SU-DHL-6 (cell line): ENCODE measurements at regions not wholly inside any gene's neighbourhood (a gene's known extent, or its start where the extent isn't known, plus 50 kb on each side); places are given as distances from the start of the nearest gene placed in this dataset.

ENCODE experiments used
- H2AFZ ChIP-seq: fragments of 200-600 bp; sonication (generic); 2 replicates; pipeline ENCODE4 v1.6.1; 2014; ENCODE audit warnings: low read depth, mild to moderate bottlenecking, moderate library complexity, mixed read lengths, antibody characterized with exemption, low read length; ENCODE audit not compliant: severe bottlenecking
- H3F3A ChIP-seq: fragments of 200-600 bp; shearing (Covaris generic); 2 replicates; pipeline ENCODE4 v1.6.0; 2016; ENCODE audit warnings: antibody characterized with exemption, mild to moderate bottlenecking; ENCODE audit not compliant: insufficient read depth
- H3K27ac ChIP-seq: fragments of 200-600 bp; sonication (generic); 2 replicates; pipeline ENCODE4 v1.5.1; 2016; ENCODE audit warnings: low read depth, mild to moderate bottlenecking, low read length, moderate library complexity, mixed read lengths
- H3K27me3 ChIP-seq: fragments of 200-600 bp; sonication (generic), shearing (Covaris generic); 2 replicates; pipeline ENCODE4 v1.6.0; 2014; ENCODE audit warnings: mild to moderate bottlenecking, low read length
- H3K36me3 ChIP-seq: fragments of 200-600 bp; sonication (generic); 2 replicates; pipeline ENCODE4 v1.6.1; 2014; ENCODE audit warnings: mild to moderate bottlenecking, low read length, mixed read lengths
- H3K4me2 ChIP-seq: fragments of 300-600, 200-600 bp; shearing (Covaris generic), sonication (generic); 2 replicates; pipeline ENCODE4 v1.6.0; 2014; ENCODE audit warnings: low read length, low read depth, mild to moderate bottlenecking; ENCODE audit not compliant: poor library complexity, severe bottlenecking
- H3K4me3 ChIP-seq: fragments of 200-600 bp; sonication (generic); 2 replicates; pipeline ENCODE4 v1.5.1; 2014; ENCODE audit warnings: antibody characterized with exemption, low read length, mild to moderate bottlenecking, mixed read lengths; ENCODE audit not compliant: insufficient read depth, poor library complexity, severe bottlenecking
- H3K79me2 ChIP-seq: fragments of 200-600 bp; sonication (generic); 2 replicates; pipeline ENCODE4 v1.6.1; 2014; ENCODE audit warnings: mild to moderate bottlenecking, low read length, moderate library complexity; ENCODE audit not compliant: insufficient read depth
- H3K9ac ChIP-seq: fragments of 200-600 bp; sonication (generic); 2 replicates; pipeline ENCODE4 v1.7.0; 2014; ENCODE audit warnings: mild to moderate bottlenecking, low read length
- H3K9me2 ChIP-seq: fragments of 200-600 bp; sonication (generic); replicated peaks from 2 replicates; pipeline ENCODE4 v1.6.1; 2014; ENCODE audit warnings: low read length; ENCODE audit not compliant: insufficient read depth
- H3K9me3 ChIP-seq: fragments of 200-600 bp; sonication (generic); 2 replicates; pipeline ENCODE4 v1.6.1; 2014; ENCODE audit warnings: low read length, mixed read lengths; ENCODE audit not compliant: insufficient read depth
- H4K20me1 ChIP-seq: fragments of 200-600 bp; sonication (generic); 2 replicates; pipeline ENCODE4 v1.6.1; 2014; ENCODE audit warnings: low read depth, mild to moderate bottlenecking, antibody characterized with exemption, low read length, moderate library complexity, mixed read lengths
- EZH2phosphoT487 ChIP-seq: fragments of 200-600 bp; sonication (generic), shearing (Covaris generic); conservative IDR thresholded peaks from 2 replicates; pipeline ENCODE4 v1.6.1; 2018; ENCODE audit warnings: mild to moderate bottlenecking, antibody characterized with exemption, low read length, moderate library complexity, mixed read lengths
- TF ChIP-seq, protein P1 (sequence below): fragments of 200-600 bp; sonication (generic); IDR thresholded peaks from one replicate; pipeline ENCODE4 v1.5.1; 2017; ENCODE audit warnings: antibody characterized with exemption, mild to moderate bottlenecking, low read length, moderate library complexity; ENCODE audit not compliant: insufficient read depth, poor library complexity, severe bottlenecking

DNA sequence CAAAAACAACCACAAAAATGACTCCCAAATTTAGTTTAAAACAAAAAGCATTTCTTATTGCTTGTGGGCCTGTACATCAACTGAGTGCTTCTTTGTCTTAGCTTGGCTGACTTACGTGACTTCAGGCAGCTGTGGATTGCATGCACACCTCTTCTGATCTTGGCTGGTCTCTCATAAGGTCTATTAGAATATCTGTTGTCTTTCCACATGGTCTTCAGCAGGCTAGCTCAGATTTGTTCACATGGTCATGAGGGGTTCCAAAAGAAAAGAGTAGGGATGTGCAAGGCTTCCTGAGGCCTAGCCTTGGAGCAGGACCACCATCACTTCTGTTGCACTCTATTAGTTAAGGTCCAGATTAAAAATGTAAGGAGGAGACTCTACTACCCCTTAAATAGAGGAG is 120.1 kb downstream of the LRRC70 start:
- Histone ChIP-seq H3K27ac (no peak overlapping the region), H3K79me2 (no peaks in the 10 kb centered on the region), H3K9ac (no peak overlapping the region), H4K20me1 (no peaks in the 10 kb centered on the region), H3K4me3 (no peak overlapping the region), H3K36me3 (no peaks in the 10 kb centered on the region), H3K9me2 (no peaks in the 10 kb centered on the region), H3F3A (no peaks in the 10 kb centered on the region), H3K4me2 (no peak overlapping the region), H3K27me3 (no peaks in the 10 kb centered on the region), H3K9me3 (no peaks in the 10 kb centered on the region), H2AFZ (no peak overlapping the region)
- TF ChIP-seq EZH2phosphoT487 = no peak
- TF ChIP-seq, protein P1, sequence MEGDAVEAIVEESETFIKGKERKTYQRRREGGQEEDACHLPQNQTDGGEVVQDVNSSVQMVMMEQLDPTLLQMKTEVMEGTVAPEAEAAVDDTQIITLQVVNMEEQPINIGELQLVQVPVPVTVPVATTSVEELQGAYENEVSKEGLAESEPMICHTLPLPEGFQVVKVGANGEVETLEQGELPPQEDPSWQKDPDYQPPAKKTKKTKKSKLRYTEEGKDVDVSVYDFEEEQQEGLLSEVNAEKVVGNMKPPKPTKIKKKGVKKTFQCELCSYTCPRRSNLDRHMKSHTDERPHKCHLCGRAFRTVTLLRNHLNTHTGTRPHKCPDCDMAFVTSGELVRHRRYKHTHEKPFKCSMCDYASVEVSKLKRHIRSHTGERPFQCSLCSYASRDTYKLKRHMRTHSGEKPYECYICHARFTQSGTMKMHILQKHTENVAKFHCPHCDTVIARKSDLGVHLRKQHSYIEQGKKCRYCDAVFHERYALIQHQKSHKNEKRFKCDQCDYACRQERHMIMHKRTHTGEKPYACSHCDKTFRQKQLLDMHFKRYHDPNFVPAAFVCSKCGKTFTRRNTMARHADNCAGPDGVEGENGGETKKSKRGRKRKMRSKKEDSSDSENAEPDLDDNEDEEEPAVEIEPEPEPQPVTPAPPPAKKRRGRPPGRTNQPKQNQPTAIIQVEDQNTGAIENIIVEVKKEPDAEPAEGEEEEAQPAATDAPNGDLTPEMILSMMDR = no peak

DNA sequence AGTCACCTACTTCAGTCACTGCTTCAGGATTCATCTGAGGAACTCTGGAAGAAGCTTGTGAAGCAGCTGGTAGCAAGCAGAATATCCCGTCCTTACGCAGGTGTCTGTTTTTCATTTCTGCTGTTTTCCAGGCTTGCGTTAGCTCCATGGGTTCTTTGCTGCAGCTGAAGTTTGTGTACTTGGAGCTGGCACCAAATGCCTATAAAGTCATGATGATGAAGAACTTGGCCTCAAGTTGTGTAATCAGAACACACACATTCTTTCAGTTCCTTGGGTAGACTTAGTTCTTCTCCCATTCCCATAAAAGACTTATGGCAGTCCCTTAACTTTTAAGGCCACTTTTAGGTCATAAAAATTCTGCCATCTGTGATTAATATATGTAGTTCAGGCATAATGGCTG is 116.7 kb downstream of the LRRC70 start:
- no peak overlapping the region for H2AFZ ChIP-seq
- TF ChIP-seq, protein P1 = no peak
- TF ChIP-seq EZH2phosphoT487 = no peak

DNA sequence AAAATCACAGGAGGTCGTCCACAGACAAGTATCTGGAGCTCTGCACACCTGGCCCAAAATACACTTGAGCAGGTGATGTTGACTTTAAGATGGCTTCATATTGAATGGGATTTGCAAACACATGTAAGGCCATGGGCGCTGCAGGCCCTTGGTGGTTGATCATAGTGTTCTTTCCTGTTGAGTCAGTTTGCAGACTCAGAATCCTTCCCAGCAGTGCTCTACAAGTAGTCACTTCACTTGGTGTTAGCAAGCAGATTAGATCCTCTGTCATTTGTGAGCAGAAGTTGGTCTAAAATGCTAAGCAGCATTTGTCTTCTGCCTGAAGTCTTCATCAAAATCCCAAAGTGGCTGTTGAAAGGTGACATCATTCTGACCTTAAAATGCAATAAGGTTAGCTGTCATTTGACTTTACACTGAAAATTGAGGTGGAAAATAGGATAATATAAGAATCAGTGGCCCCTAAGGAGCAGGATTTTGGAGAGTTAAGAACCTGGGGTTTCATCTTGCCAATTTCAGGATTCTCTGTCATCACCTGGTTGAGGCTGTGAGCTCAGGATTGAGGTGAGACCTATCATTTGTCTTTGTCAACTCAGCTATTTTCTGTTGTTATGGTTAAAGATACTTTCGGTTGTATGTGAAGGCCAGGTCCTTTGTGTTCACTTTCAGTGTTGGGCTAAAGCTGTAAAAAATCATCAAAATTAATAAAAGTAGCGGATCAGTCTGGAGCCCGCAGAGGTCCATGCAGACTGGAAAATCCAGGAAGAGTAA is 114.5 kb downstream of the LRRC70 start:
- Histone ChIP-seq H3K79me2 (no peaks in the 10 kb centered on the region), H3K4me2 (no peak overlapping the region), H3K9ac (no peak overlapping the region), H3K9me3 (no peaks in the 10 kb centered on the region), H3F3A (no peaks in the 10 kb centered on the region), H4K20me1 (no peaks in the 10 kb centered on the region), H3K27ac (no peak overlapping the region), H3K27me3 (no peaks in the 10 kb centered on the region), H3K4me3 (no peak overlapping the region), H3K36me3 (no peaks in the 10 kb centered on the region), H3K9me2 (no peaks in the 10 kb centered on the region), H2AFZ (no peak overlapping the region)
- TF ChIP-seq, protein P1 = no peak
- TF ChIP-seq EZH2phosphoT487 = no peak

More for the DNA sequence above, 116.7 kb downstream of the LRRC70 start:
- H3K79me2 ChIP-seq = no peaks in the 10 kb centered on the region
- no peaks in the 10 kb centered on the region for H3K9me2 ChIP-seq
- no peak overlapping the region for H3K4me2 ChIP-seq
- H4K20me1 ChIP-seq = no peaks in the 10 kb centered on the region
- H3K4me3 ChIP-seq = no peak overlapping the region
- no peaks in the 10 kb centered on the region for H3K9me3 ChIP-seq
- H3K36me3 ChIP-seq = no peaks in the 10 kb centered on the region
- no peaks in the 10 kb centered on the region for H3K27me3 ChIP-seq
- no peak overlapping the region for H3K27ac ChIP-seq
- no peaks in the 10 kb centered on the region for H3F3A ChIP-seq
- H3K9ac ChIP-seq = no peak overlapping the region
